DND-41 (cell line): ENCODE measurements at regions not wholly inside any gene's neighbourhood (a gene's known extent, or its start where the extent isn't known, plus 50 kb on each side); places are given as distances from the start of the nearest gene placed in this dataset.
"Not testable (repeated sequence)": the region's sequence is repeated elsewhere in the genome, so short reads cannot be mapped to it uniquely, and the experiment has no call there.

Source experiments
- ATAC-seq: fragments of 200-7000 bp; cut with Tn5 transposase; 3 replicates; pipeline ENCODE4 v1.9.1; 2021; ENCODE audit warnings: low read depth; ENCODE audit not compliant: insufficient read depth
- DNase-seq: peaks from one replicate; pipeline ENCODE4 v3.0.0-alpha.2; 2020
- H2AFZ ChIP-seq: 2 replicates; pipeline ENCODE4 v1.6.0; 2012; ENCODE audit warnings: low read depth, low read length
- H3K27ac ChIP-seq: 2 replicates; pipeline ENCODE4 v1.5.1; 2012; ENCODE audit warnings: low read length, inconsistent platforms
- H3K27me3 ChIP-seq: fragments of 200-600 bp; sonication (generic); 2 replicates; pipeline ENCODE4 v1.6.0; 2012; ENCODE audit warnings: low read length, mild to moderate bottlenecking, inconsistent platforms; ENCODE audit not compliant: insufficient read depth, poor library complexity
- H3K36me3 ChIP-seq: 2 replicates; pipeline ENCODE4 v1.5.1; 2012; ENCODE audit warnings: low read length, inconsistent platforms; ENCODE audit not compliant: insufficient read depth
- H3K4me1 ChIP-seq: 2 replicates; pipeline ENCODE4 v1.5.1; 2012; ENCODE audit warnings: mild to moderate bottlenecking, low read length; ENCODE audit not compliant: insufficient read depth
- H3K4me2 ChIP-seq: 2 replicates; pipeline ENCODE4 v1.6.0; 2012; ENCODE audit warnings: mild to moderate bottlenecking, moderate library complexity, low read length, inconsistent platforms; ENCODE audit not compliant: insufficient read depth
- H3K4me3 ChIP-seq, 2 experiments: fragments of 200-600 bp in 1 of 2; shearing (Covaris generic) in 1 of 2; 2 replicates each; pipeline ENCODE4 v1.5.1; 2012 to 2016; ENCODE audit warnings: inconsistent platforms in 2 of 2, low read length in 2 of 2, mild to moderate bottlenecking in 2 of 2, low read depth in 1 of 2, moderate library complexity in 1 of 2
- H3K79me2 ChIP-seq: 2 replicates; pipeline ENCODE4 v1.6.0; 2012; ENCODE audit warnings: low read length, inconsistent platforms; ENCODE audit not compliant: insufficient read depth
- H3K9ac ChIP-seq: 2 replicates; pipeline ENCODE4 v1.6.0; 2012; ENCODE audit warnings: low read depth, mild to moderate bottlenecking, inconsistent platforms, low read length, moderate library complexity
- H3K9me3 ChIP-seq: 2 replicates; pipeline ENCODE4 v1.5.1; 2012; ENCODE audit warnings: low read length, moderate library complexity, mild to moderate bottlenecking, inconsistent platforms; ENCODE audit not compliant: insufficient read depth, severe bottlenecking
- H4K20me1 ChIP-seq: 2 replicates; pipeline ENCODE4 v1.6.0; 2012; ENCODE audit warnings: low read length; ENCODE audit not compliant: insufficient read depth
- EZH2 ChIP-seq: IDR thresholded peaks from 3 replicates; pipeline ENCODE4 v1.6.1; 2012; ENCODE audit warnings: borderline replicate concordance, low read depth, mild to moderate bottlenecking, moderate library complexity, low read length, inconsistent platforms; ENCODE audit not compliant: severe bottlenecking
- TF ChIP-seq, protein P1 (sequence below): IDR thresholded peaks from 2 replicates; pipeline ENCODE4 v1.5.1; 2012; ENCODE audit warnings: borderline replicate concordance, low read length, moderate library complexity, mild to moderate bottlenecking; ENCODE audit not compliant: poor library complexity, severe bottlenecking; ENCODE audit errors: extremely low read depth

- no peak overlapping the region for H2AFZ ChIP-seq
- H3K4me3 ChIP-seq = no peak overlapping the region
- no peak overlapping the region for H3K9ac ChIP-seq
- H3K79me2 ChIP-seq = no peaks in the 10 kb centered on the region
- H3K27ac ChIP-seq = no peak overlapping the region
- no peaks in the 10 kb centered on the region for H3K9me3 ChIP-seq
- no peak for TF ChIP-seq EZH2
- TF ChIP-seq, protein P1, sequence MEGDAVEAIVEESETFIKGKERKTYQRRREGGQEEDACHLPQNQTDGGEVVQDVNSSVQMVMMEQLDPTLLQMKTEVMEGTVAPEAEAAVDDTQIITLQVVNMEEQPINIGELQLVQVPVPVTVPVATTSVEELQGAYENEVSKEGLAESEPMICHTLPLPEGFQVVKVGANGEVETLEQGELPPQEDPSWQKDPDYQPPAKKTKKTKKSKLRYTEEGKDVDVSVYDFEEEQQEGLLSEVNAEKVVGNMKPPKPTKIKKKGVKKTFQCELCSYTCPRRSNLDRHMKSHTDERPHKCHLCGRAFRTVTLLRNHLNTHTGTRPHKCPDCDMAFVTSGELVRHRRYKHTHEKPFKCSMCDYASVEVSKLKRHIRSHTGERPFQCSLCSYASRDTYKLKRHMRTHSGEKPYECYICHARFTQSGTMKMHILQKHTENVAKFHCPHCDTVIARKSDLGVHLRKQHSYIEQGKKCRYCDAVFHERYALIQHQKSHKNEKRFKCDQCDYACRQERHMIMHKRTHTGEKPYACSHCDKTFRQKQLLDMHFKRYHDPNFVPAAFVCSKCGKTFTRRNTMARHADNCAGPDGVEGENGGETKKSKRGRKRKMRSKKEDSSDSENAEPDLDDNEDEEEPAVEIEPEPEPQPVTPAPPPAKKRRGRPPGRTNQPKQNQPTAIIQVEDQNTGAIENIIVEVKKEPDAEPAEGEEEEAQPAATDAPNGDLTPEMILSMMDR = no peak
- H3K27me3 ChIP-seq = no peaks in the 10 kb centered on the region
- ATAC-seq (no peak), DNase-seq (no peak)
- no peaks in the 10 kb centered on the region for H4K20me1 ChIP-seq
- H3K4me2 ChIP-seq = no peak overlapping the region
- no peaks in the 10 kb centered on the region for H3K4me1 ChIP-seq
- no peaks in the 10 kb centered on the region for H3K36me3 ChIP-seq
Measured at GRCh38 chr5:25416960-25417359, 772.2 kb upstream of the CDH10 start.

DNA sequence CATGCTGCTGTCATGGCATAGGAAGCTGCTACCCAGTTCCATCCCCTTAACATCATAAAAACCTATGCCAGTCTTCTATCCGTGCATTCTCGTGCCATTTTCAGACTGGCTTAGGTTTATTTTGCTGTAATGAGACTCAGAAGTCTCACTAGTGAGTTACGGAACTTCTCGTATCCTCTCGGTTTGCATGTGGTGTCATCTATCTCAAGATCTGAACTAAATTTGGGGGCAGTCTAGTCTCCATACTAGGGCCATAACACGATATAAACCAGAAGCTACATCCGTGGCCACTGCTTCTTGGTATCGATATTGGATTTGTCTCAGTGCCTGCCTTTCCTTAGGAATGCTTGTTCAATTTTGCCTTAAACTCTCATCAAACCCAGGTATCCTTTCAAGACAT lies 771.2 kb upstream of the CDH10 start:
- Histone ChIP-seq H3K9me3 (no peaks in the 10 kb centered on the region), H3K27ac (no peak overlapping the region), H3K4me2 (no peak overlapping the region), H3K79me2 (no peaks in the 10 kb centered on the region), H3K4me3 (no peak overlapping the region), H4K20me1 (no peaks in the 10 kb centered on the region), H3K4me1 (no peaks in the 10 kb centered on the region), H3K36me3 (no peaks in the 10 kb centered on the region), H3K9ac (no peak overlapping the region), H2AFZ (no peak overlapping the region), H3K27me3 (no peaks in the 10 kb centered on the region)
- no peak for ATAC-seq
- DNase-seq = no peak
- TF ChIP-seq, protein P1 = no peak
- no peak for TF ChIP-seq EZH2

DNA sequence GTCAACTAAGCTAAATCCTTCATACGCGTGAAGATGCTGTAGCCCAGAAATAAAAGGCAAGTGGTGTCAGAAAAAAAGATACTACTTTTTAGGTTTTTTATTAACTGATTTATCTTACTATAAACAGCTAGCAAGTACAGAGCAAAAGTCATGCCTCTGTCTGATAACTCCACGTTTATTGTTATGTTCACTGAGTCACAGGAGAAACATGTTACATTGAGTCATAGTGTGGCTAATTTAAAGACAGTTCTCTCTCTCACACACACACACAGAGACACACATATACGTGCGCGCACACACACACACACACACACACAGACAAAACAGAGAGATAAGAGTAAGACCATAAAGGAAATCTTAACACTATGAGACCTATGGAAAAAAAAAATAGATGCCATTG lies 770.0 kb upstream of the CDH10 start:
- no peak overlapping the region for H3K4me2 ChIP-seq
- TF ChIP-seq, protein P1 = no peak
- TF ChIP-seq EZH2 = no peak
- no peaks in the 10 kb centered on the region for H3K79me2 ChIP-seq
- DNase-seq = no peak
- ATAC-seq = no peak
- no peaks in the 10 kb centered on the region for H4K20me1 ChIP-seq
- no peaks in the 10 kb centered on the region for H3K27me3 ChIP-seq
- no peak overlapping the region for H2AFZ ChIP-seq
- H3K4me1 ChIP-seq = no peaks in the 10 kb centered on the region
- no peak overlapping the region for H3K9ac ChIP-seq
- H3K9me3 ChIP-seq = no peaks in the 10 kb centered on the region
- H3K4me3 ChIP-seq = no peak overlapping the region
- no peaks in the 10 kb centered on the region for H3K36me3 ChIP-seq
- H3K27ac ChIP-seq = no peak overlapping the region

DNA sequence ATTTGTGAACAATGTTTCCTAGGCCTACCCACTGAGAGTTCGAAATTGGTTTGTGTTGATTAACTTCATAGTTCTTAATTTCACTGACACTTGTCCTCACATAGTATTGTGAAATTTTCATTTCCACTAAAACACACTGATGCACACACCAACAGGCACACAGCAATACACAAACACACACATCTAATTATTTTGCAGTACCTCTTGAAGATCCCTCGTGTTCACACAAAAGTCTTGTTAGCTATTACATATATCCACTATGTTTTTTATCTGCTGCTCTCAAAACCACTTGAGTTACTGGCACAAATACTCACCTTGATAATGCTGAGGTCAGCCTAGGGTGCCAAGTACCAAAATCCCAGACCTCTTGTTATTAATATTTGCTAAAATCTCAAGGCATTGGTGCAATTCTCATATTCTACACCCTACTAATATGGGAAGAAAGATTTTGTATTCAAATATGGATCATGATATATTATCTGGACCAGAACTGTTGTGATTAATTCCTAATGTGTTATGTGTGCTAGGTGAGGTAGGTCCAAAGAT lies 767.4 kb upstream of the CDH10 start:
- Histone ChIP-seq H3K27me3 (no peaks in the 10 kb centered on the region), H3K4me3 (no peak overlapping the region), H3K79me2 (no peaks in the 10 kb centered on the region), H2AFZ (no peak overlapping the region), H3K4me1 (no peaks in the 10 kb centered on the region), H3K4me2 (no peak overlapping the region), H3K9me3 (no peaks in the 10 kb centered on the region), H3K36me3 (no peaks in the 10 kb centered on the region), H3K27ac (no peak overlapping the region), H3K9ac (no peak overlapping the region), H4K20me1 (no peaks in the 10 kb centered on the region)
- ATAC-seq (no peak), DNase-seq (no peak)
- no peak for TF ChIP-seq EZH2
- TF ChIP-seq, protein P1 = no peak

DNA sequence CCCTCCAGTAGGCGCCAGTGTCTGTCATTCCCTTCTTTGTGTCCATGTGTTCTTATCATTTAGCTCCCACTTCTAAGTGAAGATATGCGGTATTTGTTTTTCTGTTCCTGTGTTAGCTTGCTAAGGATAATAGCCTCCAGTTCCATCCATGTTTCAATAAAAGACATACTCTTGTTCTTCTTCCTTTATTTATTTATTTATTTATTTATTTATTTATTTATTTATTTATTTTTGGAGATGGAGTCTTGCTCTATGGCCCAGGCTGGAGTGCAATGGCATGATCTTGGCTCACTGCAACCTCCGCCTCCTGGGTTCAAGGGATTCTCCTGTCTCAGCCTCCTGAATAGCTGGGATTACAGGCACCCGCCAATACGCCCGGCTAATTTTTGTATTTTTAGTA lies 762.6 kb upstream of the CDH10 start:
- H2AFZ ChIP-seq, H3K9ac ChIP-seq, H3K4me2 ChIP-seq, DNase-seq, ATAC-seq, H3K4me1 ChIP-seq, H3K27me3 ChIP-seq, H4K20me1 ChIP-seq, H3K9me3 ChIP-seq, H3K27ac ChIP-seq, H3K36me3 ChIP-seq, H3K4me3 ChIP-seq, H3K79me2 ChIP-seq: not testable (repeated sequence)
